Endothelial cell of umbilical vein (primary cell): ENCODE measurements at regions not wholly inside any gene's neighbourhood (a gene's known extent, or its start where the extent isn't known, plus 50 kb on each side); places are given as distances from the start of the nearest gene placed in this dataset.

Source experiments
- BruUV-seq: library from RNA; stranded (reverse); fragments of 400-500 nt; replicated peaks from 2 replicates; lab custom pipeline; 2021; lab: Mats Ljungman, UMichigan
- CTCF ChIA-PET: fragments of 300-600, 350-600 bp; sonication (Branson Sonifier 250); formaldehyde crosslinking; loops from one replicate; lab custom pipeline; 2021; ENCODE audit warnings: antibody characterized with exemption, inconsistent platforms; lab: Charles Lee
- POLR2A ChIA-PET: fragments of 300-600, 350-600 bp; sonication (Branson Sonifier 250); formaldehyde crosslinking; loops from one replicate; lab custom pipeline; 2021; ENCODE audit warnings: antibody characterized with exemption, inconsistent platforms; lab: Charles Lee
- DNase-seq: peaks from one replicate; pipeline ENCODE4 v3.0.0-alpha.2; 2011; ENCODE audit warnings: low read depth, low spot score
- FAIRE-seq: peaks from 2 replicates; lab custom pipeline; 2011; peaks lifted over from hg19 to GRCh38; lab: Jason Lieb, UNC
- H2AFZ ChIP-seq: 2 replicates; pipeline ENCODE4 v1.6.0; 2012; ENCODE audit warnings: low read depth, low read length, control low read depth, inconsistent platforms
- H3K27ac ChIP-seq: 2 replicates; pipeline ENCODE4 v1.5.1; 2011; ENCODE audit warnings: low read depth, mild to moderate bottlenecking, control low read depth, low read length, moderate library complexity; ENCODE audit not compliant: insufficient read depth
- H3K27me3 ChIP-seq, 2 experiments: 2 replicates each; pipeline versions ENCODE4 v1.6.0 to v1.6.1; 2011; ENCODE audit warnings: low read length in 2 of 2, mixed read lengths in 1 of 2; ENCODE audit not compliant: control insufficient read depth in 2 of 2, insufficient read depth in 2 of 2
- H3K36me3 ChIP-seq, 2 experiments: 2 replicates in 1 of 2; 3 replicates in 1 of 2; pipeline ENCODE4 v1.5.1; 2011; ENCODE audit warnings: low read length in 2 of 2, mild to moderate bottlenecking in 1 of 2, moderate library complexity in 1 of 2; ENCODE audit not compliant: control insufficient read depth in 2 of 2, insufficient read depth in 2 of 2; ENCODE audit errors: extremely low read depth in 1 of 2
- H3K4me1 ChIP-seq: 3 replicates; pipeline ENCODE4 v1.5.1; 2011; ENCODE audit warnings: mild to moderate bottlenecking, low read length; ENCODE audit not compliant: control insufficient read depth, insufficient read depth; ENCODE audit errors: extremely low read depth
- H3K4me2 ChIP-seq: 2 replicates; pipeline ENCODE4 v1.6.1; 2011; ENCODE audit warnings: low read length, control low read depth, mixed read lengths; ENCODE audit not compliant: insufficient read depth
- H3K4me3 ChIP-seq, 3 experiments: fragments of 200-600 bp in 1 of 3; sonication (generic), shearing (Covaris generic) in 1 of 3; replicated peaks in 1 of 3; 2 replicates each; pipeline ENCODE4 v1.5.1; 2011 to 2016; ENCODE audit warnings: control low read depth in 3 of 3, low read length in 3 of 3, mild to moderate bottlenecking in 2 of 3, inconsistent platforms in 1 of 3, low read depth in 1 of 3, moderate library complexity in 1 of 3; ENCODE audit not compliant: insufficient read depth in 1 of 3
- H3K79me2 ChIP-seq: 2 replicates; pipeline ENCODE4 v1.6.0; 2012; ENCODE audit warnings: low read length, inconsistent platforms; ENCODE audit not compliant: control insufficient read depth, insufficient read depth
- H3K9ac ChIP-seq: replicated peaks from 2 replicates; pipeline ENCODE3; 2011; ENCODE audit warnings: low read length, control low read depth; ENCODE audit not compliant: insufficient read depth; ENCODE audit errors: extremely low read depth
- H3K9me1 ChIP-seq: replicated peaks from 3 replicates; pipeline ENCODE4 v1.6.0; 2011; ENCODE audit warnings: mild to moderate bottlenecking, low read length; ENCODE audit not compliant: control insufficient read depth, insufficient read depth; ENCODE audit errors: extremely low read depth
- H3K9me3 ChIP-seq: replicated peaks from 2 replicates; pipeline ENCODE4 v1.5.1; 2012; ENCODE audit warnings: low read length, inconsistent platforms; ENCODE audit not compliant: control insufficient read depth, insufficient read depth
- H4K20me1 ChIP-seq: replicated peaks from 2 replicates; pipeline ENCODE3; 2011; ENCODE audit warnings: mild to moderate bottlenecking, low read length; ENCODE audit not compliant: control insufficient read depth, insufficient read depth; ENCODE audit errors: extremely low read depth
- CTCF ChIP-seq, 2 donors: IDR thresholded peaks; 1 replicate in 1 of 2; 2 replicates in 1 of 2; pipeline ENCODE4 v1.5.1; 2011; ENCODE audit warnings: low read length in 2 of 2, mild to moderate bottlenecking in 2 of 2, moderate library complexity in 2 of 2, control low read depth in 1 of 2, inconsistent platforms in 1 of 2, low read depth in 1 of 2; ENCODE audit not compliant: insufficient read depth in 1 of 2; ENCODE audit errors: extremely low read depth in 1 of 2
- EZH2 ChIP-seq: IDR thresholded peaks from 2 replicates; pipeline ENCODE4 v1.6.1; 2012; ENCODE audit warnings: borderline replicate concordance, low read depth, mild to moderate bottlenecking, moderate library complexity, low read length, inconsistent platforms; ENCODE audit not compliant: severe bottlenecking
- FOS ChIP-seq: IDR thresholded peaks from 2 replicates; pipeline ENCODE4 v1.6.1; 2011; ENCODE audit warnings: mild to moderate bottlenecking, low read length, moderate library complexity, borderline replicate concordance; ENCODE audit not compliant: insufficient read depth
- GATA2 ChIP-seq: IDR thresholded peaks from 2 replicates; pipeline ENCODE4 v1.7.0; 2011; ENCODE audit warnings: low read depth, mild to moderate bottlenecking, moderate library complexity, mixed read lengths, low read length; ENCODE audit not compliant: insufficient read length, insufficient read depth
- JUN ChIP-seq: IDR thresholded peaks from 2 replicates; pipeline ENCODE4 v1.6.1; 2011; ENCODE audit warnings: borderline replicate concordance, low read depth; ENCODE audit not compliant: insufficient read length, insufficient read depth
- MYC ChIP-seq: IDR thresholded peaks from one replicate; pipeline ENCODE4 v1.6.1; 2011; ENCODE audit warnings: mild to moderate bottlenecking, low read depth, low read length
- POLR2A ChIP-seq: IDR thresholded peaks from 2 replicates; pipeline ENCODE4 v1.6.1; 2012; ENCODE audit warnings: low read depth, mild to moderate bottlenecking, control low read depth, low read length
- POLR2AphosphoS5 ChIP-seq: IDR thresholded peaks from 2 replicates; pipeline ENCODE4 v1.6.1; 2012; ENCODE audit warnings: low read depth, mild to moderate bottlenecking, control low read depth, low read length, moderate library complexity; ENCODE audit not compliant: insufficient read depth
- dilution Hi-C: fragments of 300-500 bp; cut with MboI; formaldehyde crosslinking; loops from one replicate; pipeline ENCODE4 v1.15.0; 2019; ENCODE audit warnings: low sequenced_read_pairs; ENCODE audit not compliant: extremely low pct_ligation_motif_present
- intact Hi-C: fragments of 100-400 bp; cut with micrococcal nuclease; formaldehyde crosslinking; loops from one replicate; pipeline ENCODE4 v1.10.0; 2022
- TF ChIP-seq, protein P1 (sequence below): IDR thresholded peaks from 2 replicates; pipeline ENCODE4 v1.6.1; 2011; ENCODE audit not compliant: insufficient read depth, insufficient read length

- no peak for FAIRE-seq
- CTCF ChIA-PET = no interaction called here
- TF ChIP-seq POLR2AphosphoS5 = no peak
- TF ChIP-seq, protein P1, sequence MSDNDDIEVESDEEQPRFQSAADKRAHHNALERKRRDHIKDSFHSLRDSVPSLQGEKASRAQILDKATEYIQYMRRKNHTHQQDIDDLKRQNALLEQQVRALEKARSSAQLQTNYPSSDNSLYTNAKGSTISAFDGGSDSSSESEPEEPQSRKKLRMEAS = no peak
- no peak for TF ChIP-seq POLR2A
- no peak for TF ChIP-seq MYC
- TF ChIP-seq CTCF (IDR thresholded peaks at IDR 0.05; ENCODE audit: extremely low read depth in 1 of 2, insufficient read depth in 1 of 2, low read depth in 1 of 2, low read length in 2 of 2) = no peak
- no peak for TF ChIP-seq EZH2
- no peak for TF ChIP-seq GATA2
- TF ChIP-seq FOS = no peak
- no peak for TF ChIP-seq JUN
- BruUV-seq = no TSS peak
- Histone ChIP-seq H4K20me1 (no peaks in the 10 kb centered on the region), H3K9ac (no peak overlapping the region), H3K4me2 (no peak overlapping the region), H3K36me3 (no peaks in the 10 kb centered on the region), H3K4me3 (no peak overlapping the region), H3K9me1 (no peaks in the 10 kb centered on the region), H3K27me3 (no peaks in the 10 kb centered on the region), H3K79me2 (no peaks in the 10 kb centered on the region), H2AFZ (no peak overlapping the region), H3K9me3 (no peaks in the 10 kb centered on the region), H3K4me1 (no peaks in the 10 kb centered on the region), H3K27ac (no peak overlapping the region)
- POLR2A ChIA-PET = no interaction called here
- dilution Hi-C loops (no loop called here), intact Hi-C loops (no loop called here)
- no peak for DNase-seq
Measured at GRCh38 chr5:86354664-86355063, 263.1 kb upstream of the COX7C start.
